Smooth muscle cell (in vitro differentiated cells): ENCODE measurements at regions not wholly inside any gene's neighbourhood (a gene's known extent, or its start where the extent isn't known, plus 50 kb on each side); places are given as distances from the start of the nearest gene placed in this dataset.

Experiments
- DNase-seq: peaks from one replicate; lab custom pipeline; 2025; ENCODE audit not compliant: unreplicated experiment; lab: John Stamatoyannopoulos, UW
- H2AFZ ChIP-seq: fragments of 200-600 bp; sonication (generic); 2 replicates; pipeline ENCODE4 v1.6.0; 2016; ENCODE audit warnings: antibody characterized with exemption, low read depth, mild to moderate bottlenecking
- H3F3A ChIP-seq: fragments of 200-600 bp; sonication (generic); 2 replicates; pipeline ENCODE4 v1.6.0; 2017; ENCODE audit warnings: antibody characterized with exemption, low read depth
- H3K27ac ChIP-seq: fragments of 200-600 bp; sonication (generic); 2 replicates; pipeline ENCODE4 v1.5.1; 2016; ENCODE audit warnings: low read depth, mild to moderate bottlenecking
- H3K27me3 ChIP-seq: fragments of 200-600 bp; sonication (generic); 2 replicates; pipeline ENCODE4 v1.6.1; 2016; ENCODE audit warnings: low read depth, mild to moderate bottlenecking
- H3K36me3 ChIP-seq: fragments of 200-600 bp; sonication (generic); 2 replicates; pipeline ENCODE4 v1.5.1; 2016; ENCODE audit warnings: low read depth
- H3K4me1 ChIP-seq: fragments of 200-600 bp; sonication (generic); 2 replicates; pipeline ENCODE4 v1.5.1; 2016; ENCODE audit warnings: low read depth
- H3K4me2 ChIP-seq: fragments of 200-600 bp; sonication (generic); 2 replicates; pipeline ENCODE4 v1.6.0; 2016; ENCODE audit warnings: mild to moderate bottlenecking
- H3K4me3 ChIP-seq: fragments of 200-600 bp; sonication (generic); 2 replicates; pipeline ENCODE4 v1.5.1; 2016; ENCODE audit warnings: mild to moderate bottlenecking
- H3K79me2 ChIP-seq: fragments of 200-600 bp; sonication (generic); 2 replicates; pipeline ENCODE4 v1.6.0; 2016; ENCODE audit warnings: low read depth, mild to moderate bottlenecking
- H3K9ac ChIP-seq: fragments of 200-600 bp; sonication (generic); 2 replicates; pipeline ENCODE4 v1.6.0; 2016; ENCODE audit warnings: low read depth
- H3K9me3 ChIP-seq: fragments of 200-600 bp; sonication (generic); replicated peaks from 2 replicates; pipeline ENCODE4 v1.5.1; 2016; ENCODE audit warnings: low read depth
- H4K20me1 ChIP-seq: fragments of 200-600 bp; sonication (generic); 2 replicates; pipeline ENCODE4 v1.6.0; 2016; ENCODE audit warnings: low read depth
- CTCF ChIP-seq: fragments of 200-600 bp; sonication (generic); IDR thresholded peaks from 2 replicates; pipeline ENCODE4 v1.5.1; 2017; ENCODE audit warnings: borderline replicate concordance, mild to moderate bottlenecking, antibody characterized with exemption; ENCODE audit not compliant: insufficient read depth, poor library complexity, severe bottlenecking
- WGBS: methylation state at CpG from one replicate; pipeline ENCODE4 v1.1.7; 2016; ENCODE audit warnings: low lambda C conversion rate; 5-methylcytosine and 5-hydroxymethylcytosine counted together

- H3K4me1 ChIP-seq = no peaks in the 10 kb centered on the region
- H3K9me3 ChIP-seq = no peaks in the 10 kb centered on the region
- no peaks in the 10 kb centered on the region for H3K79me2 ChIP-seq
- no peak overlapping the region for H3K27ac ChIP-seq
- H2AFZ ChIP-seq = no peak overlapping the region
- H3F3A ChIP-seq = peaks cover 4% of the 10 kb centered on the region
- H3K9ac ChIP-seq = no peak overlapping the region
- H4K20me1 ChIP-seq = no peaks in the 10 kb centered on the region
- WGBS = 98% methylated on average over 5 of the region's 5 CpGs
- H3K27me3 ChIP-seq = no peaks in the 10 kb centered on the region
- DNase-seq = no peak
- no peak overlapping the region for H3K4me2 ChIP-seq
- no peaks in the 10 kb centered on the region for H3K36me3 ChIP-seq
- H3K4me3 ChIP-seq = no peak overlapping the region
- TF ChIP-seq CTCF = no peak
Observed at GRCh38 chr3:22938739-22939138, 264.4 kb upstream of the UBE2E2 start.

- Histone ChIP-seq H3K27me3 (no peaks in the 10 kb centered on the region), H3K4me3 (no peak overlapping the region), H3K36me3 (no peaks in the 10 kb centered on the region), H3K9me3 (no peaks in the 10 kb centered on the region), H3K9ac (no peak overlapping the region), H2AFZ (no peak overlapping the region), H3K4me2 (no peak overlapping the region), H3K4me1 (no peaks in the 10 kb centered on the region), H3K27ac (no peak overlapping the region), H3F3A (peaks cover 4% of the 10 kb centered on the region), H4K20me1 (no peaks in the 10 kb centered on the region), H3K79me2 (no peaks in the 10 kb centered on the region)
- WGBS = 48% methylated on average over 2 of the region's 2 CpGs
- no peak for TF ChIP-seq CTCF
- DNase-seq = no peak
Observed at GRCh38 chr3:22939349-22939748, 263.8 kb upstream of the UBE2E2 start.

GRCh38 chr3:22940285-22940684 is 262.8 kb upstream of the UBE2E2 start:
- no peaks in the 10 kb centered on the region for H3K27me3 ChIP-seq
- DNase-seq = no peak
- H3K4me3 ChIP-seq = no peak overlapping the region
- 84% methylated on average over 7 of the region's 7 CpGs for WGBS
- no peak overlapping the region for H3K4me2 ChIP-seq
- no peak for TF ChIP-seq CTCF
- peaks cover 4% of the 10 kb centered on the region for H3F3A ChIP-seq
- no peaks in the 10 kb centered on the region for H3K36me3 ChIP-seq
- no peaks in the 10 kb centered on the region for H3K9me3 ChIP-seq
- H3K9ac ChIP-seq = no peak overlapping the region
- H2AFZ ChIP-seq = no peak overlapping the region
- no peak overlapping the region for H3K27ac ChIP-seq
- no peaks in the 10 kb centered on the region for H3K4me1 ChIP-seq
- no peaks in the 10 kb centered on the region for H4K20me1 ChIP-seq
- H3K79me2 ChIP-seq = no peaks in the 10 kb centered on the region

GRCh38 chr3:22942981-22943380 is 260.1 kb upstream of the UBE2E2 start:
- TF ChIP-seq CTCF = no peak
- Histone ChIP-seq H3K36me3 (no peaks in the 10 kb centered on the region), H3K4me3 (no peak overlapping the region), H2AFZ (no peak overlapping the region), H3K9me3 (no peaks in the 10 kb centered on the region), H3K4me1 (no peaks in the 10 kb centered on the region), H3K27ac (no peak overlapping the region), H3K4me2 (no peak overlapping the region), H3K79me2 (no peaks in the 10 kb centered on the region), H4K20me1 (no peaks in the 10 kb centered on the region), H3K9ac (no peak overlapping the region), H3K27me3 (no peaks in the 10 kb centered on the region), H3F3A (peaks cover 4% of the 10 kb centered on the region)
- no peak for DNase-seq
